Spleen (tissue), 7 donors: ENCODE measurements at regions not wholly inside any gene's neighbourhood (a gene's known extent, or its start where the extent isn't known, plus 50 kb on each side); places are given as distances from the start of the nearest gene placed in this dataset.

Experiments used
- POLR2A ChIP-seq, 3 donors: fragments of 450-650 bp; IDR thresholded peaks; one replicate each; pipeline ENCODE4 v1.5.1; 2017; ENCODE audit warnings: antibody characterized with exemption in 3 of 3, mild to moderate bottlenecking in 1 of 3
- TF ChIP-seq, protein P1 (sequence below), 11 experiments: fragments of 200-600 bp in 7 of 11; fragments of 450-650 bp in 4 of 11; sonication (generic) in 4 of 11; IDR thresholded peaks in 8 of 11; conservative IDR thresholded peaks in 3 of 11; 1 replicate in 7 of 11; 2 replicates in 4 of 11; pipeline versions ENCODE4 v1.4.0 to v1.8.0; 2016 to 2021; ENCODE audit warnings: antibody characterized with exemption in 11 of 11, inconsistent platforms in 4 of 11, mild to moderate bottlenecking in 1 of 11
- donor health status: DM: no; HTN: no; CAD: no; lungs with moderate emphysema.
- donor health status: DM: no; HTN: no; CAD: no.
- donor health status: DM: no; HTN: no; CAD: no.

DNA sequence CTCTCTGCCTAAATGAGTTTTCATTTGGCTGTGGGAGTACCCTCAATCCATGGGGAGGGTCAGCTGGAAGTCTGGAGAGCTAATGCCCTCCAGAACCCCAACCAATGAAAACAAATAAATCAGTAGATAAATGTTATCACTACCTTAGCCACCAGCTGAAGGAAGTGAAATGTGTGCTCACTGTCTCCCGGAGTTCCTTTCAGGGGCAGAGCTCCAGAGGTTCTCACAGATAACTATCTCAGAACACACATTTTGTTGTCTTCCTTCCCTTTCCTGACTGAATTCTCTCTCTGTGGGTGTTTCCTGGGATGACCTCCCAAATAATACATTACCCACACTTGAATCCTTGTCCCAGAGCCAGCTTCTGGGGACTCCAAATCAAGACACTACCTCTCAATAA, 779.6 kb downstream of the DIAPH3 start:
- TF ChIP-seq, protein P1, sequence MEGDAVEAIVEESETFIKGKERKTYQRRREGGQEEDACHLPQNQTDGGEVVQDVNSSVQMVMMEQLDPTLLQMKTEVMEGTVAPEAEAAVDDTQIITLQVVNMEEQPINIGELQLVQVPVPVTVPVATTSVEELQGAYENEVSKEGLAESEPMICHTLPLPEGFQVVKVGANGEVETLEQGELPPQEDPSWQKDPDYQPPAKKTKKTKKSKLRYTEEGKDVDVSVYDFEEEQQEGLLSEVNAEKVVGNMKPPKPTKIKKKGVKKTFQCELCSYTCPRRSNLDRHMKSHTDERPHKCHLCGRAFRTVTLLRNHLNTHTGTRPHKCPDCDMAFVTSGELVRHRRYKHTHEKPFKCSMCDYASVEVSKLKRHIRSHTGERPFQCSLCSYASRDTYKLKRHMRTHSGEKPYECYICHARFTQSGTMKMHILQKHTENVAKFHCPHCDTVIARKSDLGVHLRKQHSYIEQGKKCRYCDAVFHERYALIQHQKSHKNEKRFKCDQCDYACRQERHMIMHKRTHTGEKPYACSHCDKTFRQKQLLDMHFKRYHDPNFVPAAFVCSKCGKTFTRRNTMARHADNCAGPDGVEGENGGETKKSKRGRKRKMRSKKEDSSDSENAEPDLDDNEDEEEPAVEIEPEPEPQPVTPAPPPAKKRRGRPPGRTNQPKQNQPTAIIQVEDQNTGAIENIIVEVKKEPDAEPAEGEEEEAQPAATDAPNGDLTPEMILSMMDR (IDR thresholded peaks at IDR 0.05 in 8 of 11, conservative IDR thresholded peaks at IDR 0.05 in 3 of 11): no peak
- TF ChIP-seq POLR2A (IDR thresholded peaks at IDR 0.05): no peak
